Heart left ventricle (tissue), 13 donors: ENCODE measurements at regions not wholly inside any gene's neighbourhood (a gene's known extent, or its start where the extent isn't known, plus 50 kb on each side); places are given as distances from the start of the nearest gene placed in this dataset.

Experiments
- POLR2A ChIP-seq, 2 donors: fragments of 450-650 bp; IDR thresholded peaks; one replicate each; pipeline ENCODE4 v1.6.1; 2017; ENCODE audit warnings: antibody characterized with exemption in 2 of 2, mild to moderate bottlenecking in 2 of 2, moderate library complexity in 2 of 2
- TF ChIP-seq, protein P1 (sequence below), 12 donors: fragments of 200-600 bp; sonication (generic) in 4 of 12; IDR thresholded peaks; one replicate each; pipeline versions ENCODE4 v1.5.0 to v1.8.0; 2018 to 2022; ENCODE audit warnings: antibody characterized with exemption in 12 of 12, mild to moderate bottlenecking in 5 of 12
- donor health status: ischemic (EF 13 %, LVEDD 7.1; RV severe dilation, severe dysfunction).
- donor health status: DM: no; HTN: yes; CAD: no.
- donor health status: DM: no; HTN: no; CAD: no.
- donor health status: ischemic (EF 25% LVEDD 6.9; RV normal size, moderate dysfunction).
- donor health status: ischemic (EF 25% LVEDD 5.7; RV mildly dilated, moderate dysfunction).
- donor health status: ischemic (EF 35%, LVEDD 5.7; RV mildly dilated, moderate dysfunction).
- donor health status: nonischemic (EF 11% LVEDD 7.7; RV severe dilation, severe dysfunction).
- donor health status: DM: yes; HTN: yes; CAD: no.
- donor health status: PGD.
- donor health status: ischemic (EF 29% LVEDD 5.4; RV normal size, mild dysfunction).
- donor health status: nonischemic (EF 23%, LVEDD 6.1; RV moderate dilation, normal function).

DNA sequence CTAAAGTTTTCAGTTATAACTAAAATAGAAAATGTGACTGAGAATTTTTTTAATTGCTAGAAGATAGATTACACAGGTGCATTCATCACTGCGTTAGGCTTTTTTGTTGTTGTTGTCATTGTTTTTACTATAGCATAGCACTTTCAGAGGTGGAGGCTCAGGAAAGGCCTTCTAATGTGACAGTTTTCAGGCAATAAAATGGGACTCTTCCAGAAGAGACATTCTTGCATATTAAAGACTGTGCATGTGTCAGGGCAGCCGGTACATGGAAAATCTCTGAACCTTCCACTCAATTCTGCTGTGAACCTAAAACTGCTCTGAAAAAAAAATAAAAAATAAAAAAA is 175.2 kb downstream of the METTL4 start:
- TF ChIP-seq, protein P1, sequence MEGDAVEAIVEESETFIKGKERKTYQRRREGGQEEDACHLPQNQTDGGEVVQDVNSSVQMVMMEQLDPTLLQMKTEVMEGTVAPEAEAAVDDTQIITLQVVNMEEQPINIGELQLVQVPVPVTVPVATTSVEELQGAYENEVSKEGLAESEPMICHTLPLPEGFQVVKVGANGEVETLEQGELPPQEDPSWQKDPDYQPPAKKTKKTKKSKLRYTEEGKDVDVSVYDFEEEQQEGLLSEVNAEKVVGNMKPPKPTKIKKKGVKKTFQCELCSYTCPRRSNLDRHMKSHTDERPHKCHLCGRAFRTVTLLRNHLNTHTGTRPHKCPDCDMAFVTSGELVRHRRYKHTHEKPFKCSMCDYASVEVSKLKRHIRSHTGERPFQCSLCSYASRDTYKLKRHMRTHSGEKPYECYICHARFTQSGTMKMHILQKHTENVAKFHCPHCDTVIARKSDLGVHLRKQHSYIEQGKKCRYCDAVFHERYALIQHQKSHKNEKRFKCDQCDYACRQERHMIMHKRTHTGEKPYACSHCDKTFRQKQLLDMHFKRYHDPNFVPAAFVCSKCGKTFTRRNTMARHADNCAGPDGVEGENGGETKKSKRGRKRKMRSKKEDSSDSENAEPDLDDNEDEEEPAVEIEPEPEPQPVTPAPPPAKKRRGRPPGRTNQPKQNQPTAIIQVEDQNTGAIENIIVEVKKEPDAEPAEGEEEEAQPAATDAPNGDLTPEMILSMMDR (IDR thresholded peaks at IDR 0.05) = no peak
- TF ChIP-seq POLR2A (IDR thresholded peaks at IDR 0.05) = no peak
